ENCODE measurements at regions not wholly inside any gene's neighbourhood (a gene's known extent, or its start where the extent isn't known, plus 50 kb on each side); places are given as distances from the start of the nearest gene placed in this dataset.

GRCh38 chr14:104235686-104236085 is 97.3 kb downstream of the KIF26A start:
- TF ChIP-seq CTCF (IDR thresholded peaks at IDR 0.05; ENCODE audit: borderline replicate concordance, extremely low read depth, low read length, poor library complexity, severe bottlenecking) (no peak), EZH2 (IDR thresholded peaks at IDR 0.05; ENCODE audit: borderline replicate concordance, low read depth, low read length, severe bottlenecking) (no peak)
